PC-3 (cell line): ENCODE measurements at regions not wholly inside any gene's neighbourhood (a gene's known extent, or its start where the extent isn't known, plus 50 kb on each side); places are given as distances from the start of the nearest gene placed in this dataset.

Experiments used
- ATAC-seq: fragments of 200-7000 bp; cut with Tn5 transposase; 2 replicates; pipeline ENCODE4 v1.9.1; 2020; ENCODE audit warnings: mild to moderate bottlenecking, moderate library complexity
- BruUV-seq: library from RNA; stranded (reverse); fragments of 400-500 nt; replicated peaks from 2 replicates; lab custom pipeline; 2021; lab: Mats Ljungman, UMichigan
- CTCF ChIA-PET: fragments of 300-600 bp; sonication (Branson Sonifier 250); formaldehyde crosslinking; loops from one replicate; lab custom pipeline; 2022; ENCODE audit warnings: antibody characterized with exemption; lab: Charles Lee
- POLR2A ChIA-PET: fragments of 300-600 bp; sonication (Branson Sonifier 250); formaldehyde crosslinking; loops from one replicate; lab custom pipeline; 2022; ENCODE audit warnings: antibody characterized with exemption; ENCODE audit not compliant: unreplicated experiment; lab: Charles Lee
- DNase-seq: peaks from one replicate; pipeline ENCODE4 v3.0.0-alpha.2; 2015
- H2AFZ ChIP-seq: fragments of 300-600 bp; sonication (generic); 2 replicates; pipeline ENCODE4 v1.6.0; 2016; ENCODE audit warnings: antibody characterized with exemption, low read length
- H3F3A ChIP-seq: fragments of 300-600 bp; sonication (generic); one replicate; pipeline ENCODE4 v1.6.0; 2017; ENCODE audit warnings: antibody characterized with exemption, low read length, control low read depth, mild to moderate bottlenecking; ENCODE audit not compliant: unreplicated experiment
- H3K27ac ChIP-seq: fragments of 300-600 bp; sonication (generic); 2 replicates; pipeline ENCODE4 v1.5.1; 2016; ENCODE audit warnings: mild to moderate bottlenecking, low read length
- H3K27me3 ChIP-seq: fragments of 300-600 bp; sonication (generic); 2 replicates; pipeline ENCODE4 v1.6.1; 2016; ENCODE audit warnings: low read length, mixed read lengths
- H3K36me3 ChIP-seq: fragments of 300-600 bp; sonication (generic); 2 replicates; pipeline ENCODE4 v1.6.1; 2016; ENCODE audit warnings: low read depth, mixed run types, low read length, mixed read lengths
- H3K4me1 ChIP-seq: fragments of 300-600 bp; sonication (generic); 2 replicates; pipeline ENCODE4 v1.5.1; 2016; ENCODE audit warnings: low read length; ENCODE audit not compliant: insufficient read depth
- H3K4me2 ChIP-seq: fragments of 300-600 bp; sonication (generic); 2 replicates; pipeline ENCODE4 v1.6.0; 2016; ENCODE audit warnings: low read length
- H3K4me3 ChIP-seq: fragments of 300-600 bp; sonication (generic); 2 replicates; pipeline ENCODE4 v1.5.1; 2016; ENCODE audit warnings: mild to moderate bottlenecking, low read length, mixed read lengths
- H3K79me2 ChIP-seq: fragments of 300-600 bp; sonication (generic); 2 replicates; pipeline ENCODE4 v1.6.1; 2017; ENCODE audit warnings: low read length, mixed read lengths
- H3K9ac ChIP-seq: fragments of 300-600 bp; sonication (generic); 2 replicates; pipeline ENCODE4 v1.6.0; 2016; ENCODE audit warnings: mild to moderate bottlenecking, low read length
- H3K9me2 ChIP-seq: fragments of 300-600 bp; sonication (generic); replicated peaks from 2 replicates; pipeline ENCODE4 v1.6.1; 2016; ENCODE audit warnings: mixed run types, low read length, mixed read lengths
- H3K9me3 ChIP-seq: fragments of 300-600 bp; sonication (generic); 2 replicates; pipeline ENCODE4 v1.6.1; 2016; ENCODE audit warnings: low read length, mixed read lengths
- H4K20me1 ChIP-seq: fragments of 300-600 bp; sonication (generic); 2 replicates; pipeline ENCODE4 v1.6.1; 2016; ENCODE audit warnings: low read length, mixed read lengths
- CTCF ChIP-seq: fragments of 300-600 bp; sonication (generic); conservative IDR thresholded peaks from 2 replicates; pipeline ENCODE4 v1.5.1; 2017; ENCODE audit warnings: antibody characterized with exemption, low read depth, mild to moderate bottlenecking, low read length
- EZH2 ChIP-seq: fragments of 300-600 bp; sonication (generic); IDR thresholded peaks from one replicate; pipeline ENCODE4 v1.6.1; 2017; ENCODE audit warnings: antibody characterized with exemption, mild to moderate bottlenecking, low read length; ENCODE audit not compliant: unreplicated experiment
- EZH2phosphoT487 ChIP-seq: fragments of 300-600 bp; sonication (generic); IDR thresholded peaks from 2 replicates; pipeline ENCODE4 v1.6.1; 2018; ENCODE audit warnings: mild to moderate bottlenecking, antibody characterized with exemption, low read length, borderline replicate concordance
- intact Hi-C: fragments of 100-400 bp; cut with micrococcal nuclease; formaldehyde crosslinking; loops from 2 replicates; pipeline ENCODE4 v1.9.0; 2023

GRCh38 chr3:127037971-127038446, 55.1 kb downstream of the PLXNA1 start:
- Histone ChIP-seq H3K4me3 (no peak overlapping the region), H4K20me1 (no peaks in the 10 kb centered on the region), H3K79me2 (no peaks in the 10 kb centered on the region), H3K36me3 (no peaks in the 10 kb centered on the region), H3F3A (no peaks in the 10 kb centered on the region), H2AFZ (no peak overlapping the region), H3K27ac (no peak overlapping the region), H3K27me3 (no peaks in the 10 kb centered on the region), H3K9ac (no peak overlapping the region), H3K9me2 (no peaks in the 10 kb centered on the region), H3K9me3 (no peaks in the 10 kb centered on the region), H3K4me2 (no peak overlapping the region), H3K4me1 (peaks cover 12% of the 10 kb centered on the region)
- no peak for DNase-seq
- no peak for TF ChIP-seq EZH2
- no peak for TF ChIP-seq EZH2phosphoT487
- TF ChIP-seq CTCF, result no peak
- ATAC-seq, result no peak
- ChIA-PET CTCF (no interaction called here), POLR2A (no interaction called here)
- intact Hi-C loops, result no loop called here
- no TSS peak for BruUV-seq

GRCh38 chr3:127038466-127038865, 55.6 kb downstream of the PLXNA1 start:
- TF ChIP-seq EZH2phosphoT487, result no peak
- no peak for TF ChIP-seq CTCF
- TF ChIP-seq EZH2, result no peak
- peaks cover 12% of the 10 kb centered on the region for H3K4me1 ChIP-seq
- no peak overlapping the region for H3K4me2 ChIP-seq
- H3K9ac ChIP-seq, result no peak overlapping the region
- intact Hi-C loops, result no loop called here
- H3K9me3 ChIP-seq, result no peaks in the 10 kb centered on the region
- DNase-seq (no peak), ATAC-seq (no peak)
- BruUV-seq, result no TSS peak
- ChIA-PET POLR2A (no interaction called here), CTCF (no interaction called here)
- no peaks in the 10 kb centered on the region for H4K20me1 ChIP-seq
- H2AFZ ChIP-seq, result no peak overlapping the region
- no peak overlapping the region for H3K27ac ChIP-seq
- no peaks in the 10 kb centered on the region for H3K79me2 ChIP-seq
- H3K27me3 ChIP-seq, result no peaks in the 10 kb centered on the region
- H3F3A ChIP-seq, result no peaks in the 10 kb centered on the region
- no peaks in the 10 kb centered on the region for H3K36me3 ChIP-seq
- H3K4me3 ChIP-seq, result no peak overlapping the region
- H3K9me2 ChIP-seq, result no peaks in the 10 kb centered on the region

GRCh38 chr3:127038923-127039581, 56.1 kb downstream of the PLXNA1 start:
- TF ChIP-seq EZH2phosphoT487 (no peak), CTCF (no peak), EZH2 (no peak)
- no peaks in the 10 kb centered on the region for H3K79me2 ChIP-seq
- peaks cover 12% of the 10 kb centered on the region for H3K4me1 ChIP-seq
- H3F3A ChIP-seq, result no peaks in the 10 kb centered on the region
- no peaks in the 10 kb centered on the region for H3K9me2 ChIP-seq
- H3K27me3 ChIP-seq, result no peaks in the 10 kb centered on the region
- H3K9ac ChIP-seq, result no peak overlapping the region
- no peak overlapping the region for H3K27ac ChIP-seq
- H3K36me3 ChIP-seq, result no peaks in the 10 kb centered on the region
- H3K4me2 ChIP-seq, result no peak overlapping the region
- no peak overlapping the region for H3K4me3 ChIP-seq
- ATAC-seq (no peak), DNase-seq (no peak)
- no TSS peak for BruUV-seq
- no peak overlapping the region for H2AFZ ChIP-seq
- ChIA-PET CTCF (no interaction called here), POLR2A (no interaction called here)
- intact Hi-C loops, result no loop called here
- no peaks in the 10 kb centered on the region for H3K9me3 ChIP-seq
- no peaks in the 10 kb centered on the region for H4K20me1 ChIP-seq
